ENCODE measurements at regions not wholly inside any gene's neighbourhood (a gene's known extent, or its start where the extent isn't known, plus 50 kb on each side); places are given as distances from the start of the nearest gene placed in this dataset.
"Not testable (repeated sequence)": the region's sequence is repeated elsewhere in the genome, so short reads cannot be mapped to it uniquely, and the experiment has no call there.

DNA sequence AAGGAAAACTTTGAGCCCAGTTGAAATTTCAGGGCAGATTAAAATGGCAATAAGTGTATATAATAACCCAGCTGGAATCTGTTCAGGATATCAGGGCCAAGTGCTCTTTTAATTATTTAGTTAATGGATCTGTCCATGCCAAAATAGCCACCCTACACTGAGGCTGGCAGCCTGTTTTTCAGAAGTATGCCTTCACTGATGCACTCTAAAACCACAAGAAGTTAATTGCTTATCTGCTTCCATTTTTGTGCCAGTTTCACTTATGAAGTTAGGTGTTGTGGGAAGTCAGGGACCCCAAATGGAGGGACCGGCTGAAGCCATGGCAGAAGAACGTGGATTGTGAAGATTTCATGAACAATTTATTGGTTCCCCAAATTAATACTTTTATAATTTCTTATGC, 960.3 kb downstream of the C4orf33 start:
- DNase-seq: no peak

- no peak for DNase-seq
Measured at GRCh38 chr4:130064471-130064870, 968.5 kb downstream of the C4orf33 start.

- no peak for DNase-seq
Measured at GRCh38 chr4:130067419-130067818, 971.5 kb downstream of the C4orf33 start.

DNA sequence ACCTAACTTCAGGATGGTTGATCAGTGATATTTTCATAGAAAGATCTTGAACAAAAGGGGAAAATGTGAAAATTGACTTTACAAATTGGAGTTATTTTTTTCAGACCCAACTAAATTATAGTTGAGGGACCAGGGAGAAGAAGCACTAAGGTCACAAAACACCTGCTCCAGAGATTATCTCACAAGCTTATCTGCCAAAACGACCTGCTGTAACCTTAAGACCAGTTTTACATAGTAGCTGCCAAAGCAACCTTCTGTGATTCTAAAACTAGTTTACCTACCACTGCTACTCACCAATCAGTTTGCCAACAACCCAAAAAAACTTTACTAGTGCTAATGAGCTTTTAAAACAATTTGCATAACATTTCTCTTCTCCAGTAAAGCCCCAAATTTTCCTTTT, 972.1 kb downstream of the C4orf33 start:
- DNase-seq: no peak

DNA sequence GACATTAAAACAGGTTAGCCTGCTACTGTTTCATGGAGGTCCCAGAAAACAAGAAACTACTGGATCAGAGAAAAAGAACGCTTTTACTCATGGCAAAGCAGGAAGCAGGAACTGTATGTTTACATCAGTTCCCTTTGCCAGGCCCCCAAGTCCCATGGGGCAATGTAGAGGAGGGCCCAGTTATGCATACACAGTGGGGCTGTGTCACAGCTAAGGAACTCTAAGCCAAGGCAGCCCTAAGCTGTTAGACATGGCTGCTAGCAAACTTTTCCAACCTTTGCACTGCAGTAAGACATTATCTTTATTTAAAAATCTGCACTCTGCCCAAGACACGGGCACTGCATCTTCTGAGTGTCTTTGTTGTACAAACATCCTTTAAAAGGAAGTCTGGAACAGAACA, 975.8 kb downstream of the C4orf33 start:
- DNase-seq: no peak

- DNase-seq: no peak
Measured at GRCh38 chr4:130073145-130073790, 977.3 kb downstream of the C4orf33 start.

GRCh38 chr4:130074096-130074495, 978.1 kb downstream of the C4orf33 start:
- no peak for DNase-seq

DNA sequence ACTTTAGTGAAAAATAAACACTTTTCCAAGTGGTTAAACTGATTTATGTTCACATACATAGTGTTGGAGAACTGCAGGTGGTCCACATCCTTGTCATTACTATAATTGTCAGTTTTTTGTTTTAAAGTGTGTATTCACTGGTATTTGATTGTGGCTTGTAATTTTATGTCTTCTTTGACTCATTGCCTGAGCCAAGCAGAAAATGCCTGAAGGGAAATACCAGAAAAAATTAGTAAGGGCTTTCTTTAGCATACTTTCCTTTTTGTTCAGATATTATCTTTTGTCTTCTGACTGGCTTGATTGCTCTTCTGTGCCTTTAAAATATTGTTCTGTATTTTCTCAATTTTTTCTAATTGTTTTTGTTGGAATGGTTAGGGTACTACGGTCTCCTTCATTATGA, 981.3 kb downstream of the C4orf33 start:
- no peak for DNase-seq

DNA sequence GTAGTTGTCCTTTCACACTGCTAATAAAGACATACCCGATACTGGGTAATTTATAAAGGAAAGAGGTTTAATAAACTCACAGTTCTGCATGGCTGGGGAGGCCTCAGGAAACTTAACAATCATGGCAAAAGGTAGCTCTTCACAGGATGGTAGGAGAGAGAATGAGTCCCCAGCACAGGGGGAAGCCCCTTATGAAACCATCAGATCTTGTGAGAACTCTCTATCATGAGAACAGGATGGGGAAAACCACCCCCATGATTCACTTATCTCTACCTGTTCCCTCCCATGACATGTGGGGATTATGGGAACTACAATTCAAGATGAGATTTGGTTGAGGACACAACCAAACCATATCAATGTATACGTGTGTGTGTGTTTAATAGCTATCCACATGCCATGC, 983.1 kb downstream of the C4orf33 start:
- not testable (repeated sequence) for DNase-seq

DNA sequence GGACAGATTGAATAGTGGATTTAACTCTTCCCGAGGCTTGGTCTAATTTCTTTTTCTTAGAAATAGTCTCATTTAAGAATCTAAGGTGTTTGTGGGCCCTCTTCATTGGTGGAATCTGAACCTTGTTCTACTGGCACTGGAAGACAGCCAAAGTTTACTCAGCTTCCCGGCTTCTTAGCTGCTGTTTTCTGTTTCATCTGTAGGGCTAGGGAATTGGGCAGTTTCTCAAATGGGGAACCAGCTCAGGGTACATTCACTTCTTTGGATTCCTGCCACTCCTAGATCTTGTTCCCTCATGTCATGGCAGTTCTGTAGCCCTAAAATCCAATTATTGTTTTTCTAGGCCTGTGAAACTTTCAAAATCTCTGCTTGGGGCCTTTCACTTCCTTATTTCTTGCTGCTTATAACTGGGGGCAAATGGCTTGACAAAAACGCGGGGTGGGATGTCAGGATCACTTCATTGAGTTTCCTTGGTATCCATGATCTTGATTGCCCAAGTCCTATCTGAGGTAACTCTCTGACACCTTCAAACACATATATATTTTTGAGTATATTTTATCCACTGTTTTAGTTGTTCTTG, 985.0 kb downstream of the C4orf33 start:
- no peak for DNase-seq

- no peak for DNase-seq
Measured at GRCh38 chr4:130090427-130090826, 994.5 kb downstream of the C4orf33 start.

- no peak for DNase-seq
Measured at GRCh38 chr4:130092187-130093015, 996.4 kb downstream of the C4orf33 start.

GRCh38 chr4:130099105-130099504, 1003.2 kb downstream of the C4orf33 start:
- DNase-seq: no peak

GRCh38 chr4:130110189-130110588, 1014.2 kb downstream of the C4orf33 start:
- DNase-seq: no peak

- no peak for DNase-seq
Measured at GRCh38 chr4:130110770-130111169, 1014.8 kb downstream of the C4orf33 start.

- no peak for DNase-seq
Measured at GRCh38 chr4:130124066-130124465, 1028.1 kb downstream of the C4orf33 start.

GRCh38 chr4:130125467-130125866, 1029.5 kb downstream of the C4orf33 start:
- DNase-seq: peak in 1 of 56 donors; percentile 6

DNA sequence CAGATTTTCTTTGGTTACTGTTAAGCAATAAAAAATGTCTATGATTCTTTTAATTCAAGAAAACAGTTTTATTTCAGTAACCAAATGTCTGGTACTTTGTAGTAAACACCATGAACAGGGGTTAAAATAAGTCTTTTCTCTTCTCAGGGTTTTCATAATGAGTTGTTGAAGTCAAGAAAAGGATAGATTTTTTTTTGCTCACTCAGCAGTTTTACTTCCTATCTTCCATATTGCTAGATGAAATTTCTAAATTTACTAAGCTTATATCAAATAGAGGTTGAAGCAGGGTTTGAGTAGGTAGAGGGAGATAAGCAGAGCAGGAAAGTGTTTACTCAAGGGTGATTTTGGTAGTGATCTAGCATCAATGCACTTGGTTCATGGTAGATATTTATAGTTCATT, 1031.3 kb downstream of the C4orf33 start:
- no peak for DNase-seq

DNA sequence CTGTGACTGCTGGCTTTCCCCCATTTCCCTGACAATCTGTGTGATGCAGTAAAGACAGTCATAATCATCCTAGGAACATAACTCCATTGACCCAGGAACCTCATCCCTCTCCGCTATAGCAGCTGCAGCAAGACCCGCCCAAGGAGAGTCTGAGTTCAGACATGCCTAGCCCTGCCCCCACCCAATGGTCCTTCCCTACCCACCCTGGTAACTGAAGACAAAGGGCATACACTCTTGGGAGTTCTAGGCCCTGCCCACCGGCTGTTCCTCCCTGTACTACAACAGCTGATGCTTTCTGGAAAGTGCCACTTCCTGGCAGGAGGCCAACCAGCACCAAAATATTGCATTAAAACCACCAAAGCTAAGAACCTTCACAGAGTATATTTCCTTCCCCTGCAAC, 1035.6 kb downstream of the C4orf33 start:
- no peak for DNase-seq

- no peak for DNase-seq
Measured at GRCh38 chr4:130141651-130142050, 1045.7 kb downstream of the C4orf33 start.

DNA sequence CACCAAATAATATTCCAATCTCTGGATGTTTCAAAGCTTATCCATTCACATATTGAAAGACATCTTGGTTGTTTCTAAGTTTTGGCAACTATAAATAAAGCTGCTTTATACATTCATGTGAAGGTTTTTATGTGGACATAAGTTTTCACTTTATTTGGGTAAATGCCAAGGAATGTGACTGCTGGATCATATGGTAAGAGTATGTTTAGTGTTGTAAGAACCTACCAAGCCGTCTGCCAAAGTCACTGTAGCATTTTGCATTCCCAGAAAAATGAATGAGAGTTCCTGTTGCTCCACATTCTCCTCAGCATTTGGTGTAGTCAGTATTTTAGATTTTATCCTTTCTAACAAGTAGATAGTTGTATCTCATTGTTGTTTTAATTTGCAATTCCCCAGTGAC, 1047.7 kb downstream of the C4orf33 start:
- DNase-seq: no peak

DNA sequence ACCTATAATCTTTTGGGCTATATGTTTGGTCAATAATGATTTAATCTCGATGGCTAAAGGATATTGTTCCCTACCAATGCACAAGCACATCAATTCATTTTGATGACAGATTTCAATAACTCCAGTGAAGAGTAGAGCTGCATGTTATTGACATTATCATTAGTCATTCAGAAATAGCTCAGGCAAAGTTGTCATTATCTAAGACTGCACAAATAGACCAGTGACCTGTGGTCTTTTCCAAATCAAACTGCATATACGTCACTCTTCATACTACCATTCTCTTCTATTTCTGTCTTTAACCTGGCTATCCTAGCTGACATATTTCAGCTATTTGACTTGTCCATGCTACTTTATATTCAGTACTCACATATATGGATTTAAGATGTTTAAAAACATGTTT, 1050.8 kb downstream of the C4orf33 start:
- DNase-seq: no peak

DNA sequence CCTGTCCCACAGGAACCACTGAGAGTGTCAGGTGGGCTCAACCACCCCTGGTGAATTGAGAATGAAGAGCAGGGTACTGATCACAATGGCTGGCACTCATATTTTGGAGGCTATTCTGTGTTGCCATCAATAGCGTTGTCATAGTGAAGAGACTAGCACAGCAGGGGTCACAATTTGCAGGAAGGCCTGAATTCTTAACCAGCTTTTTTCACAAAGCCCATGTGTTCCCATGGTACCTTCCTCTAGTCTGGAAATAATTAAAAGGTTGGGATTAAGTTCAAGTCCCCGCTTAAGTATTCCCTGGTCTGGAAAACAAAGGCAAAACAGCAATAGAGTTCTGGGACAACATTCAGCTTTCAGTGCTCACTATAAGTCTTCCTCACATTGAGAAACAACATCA, 1051.7 kb downstream of the C4orf33 start:
- peak in 11 of 56 donors; percentile 0 to 36 (median 6) for DNase-seq

Data from amygdala (tissue), 56 donors.